SK-MEL-5 (cell line): ENCODE measurements at regions not wholly inside any gene's neighbourhood (a gene's known extent, or its start where the extent isn't known, plus 50 kb on each side); places are given as distances from the start of the nearest gene placed in this dataset.
A peak's percentile ranks its signal among the peaks of the same experiment; 100 is the strongest.

ENCODE experiments used
- DNase-seq: peaks from one replicate; pipeline ENCODE4 v3.0.0-alpha.2; 2016; ENCODE audit warnings: low read depth, low spot score
- in situ Hi-C: cut with HindIII; loops from 2 replicates; pipeline ENCODE4 v1.10.0; 2016; ENCODE audit warnings: low sequenced_read_pairs, high pct_unique_total_duplicates, low pct_unique_long_range_greater_than_20kb

DNA sequence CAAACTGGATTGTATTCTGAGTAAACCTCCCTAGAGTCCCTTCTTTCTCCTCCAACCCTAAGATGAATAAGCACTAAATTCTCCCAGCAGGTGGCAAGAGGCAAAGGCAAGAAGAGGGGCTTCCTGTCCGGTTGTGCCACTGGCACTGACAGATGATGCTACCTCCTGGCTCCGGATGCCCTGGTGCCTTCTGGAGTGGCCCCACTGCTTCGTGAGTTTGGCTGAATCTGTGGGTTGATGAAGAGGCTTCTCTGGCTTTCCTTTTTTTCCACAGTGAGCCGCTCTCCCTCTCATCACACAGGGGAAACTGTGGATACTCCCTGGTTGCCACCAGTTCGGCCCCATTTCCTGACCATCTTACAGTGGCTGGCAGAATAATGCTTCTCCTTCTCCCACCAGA is 404.7 kb downstream of the GALR1 start:
- no peak for DNase-seq
- in situ Hi-C loops, result no loop called here

DNA sequence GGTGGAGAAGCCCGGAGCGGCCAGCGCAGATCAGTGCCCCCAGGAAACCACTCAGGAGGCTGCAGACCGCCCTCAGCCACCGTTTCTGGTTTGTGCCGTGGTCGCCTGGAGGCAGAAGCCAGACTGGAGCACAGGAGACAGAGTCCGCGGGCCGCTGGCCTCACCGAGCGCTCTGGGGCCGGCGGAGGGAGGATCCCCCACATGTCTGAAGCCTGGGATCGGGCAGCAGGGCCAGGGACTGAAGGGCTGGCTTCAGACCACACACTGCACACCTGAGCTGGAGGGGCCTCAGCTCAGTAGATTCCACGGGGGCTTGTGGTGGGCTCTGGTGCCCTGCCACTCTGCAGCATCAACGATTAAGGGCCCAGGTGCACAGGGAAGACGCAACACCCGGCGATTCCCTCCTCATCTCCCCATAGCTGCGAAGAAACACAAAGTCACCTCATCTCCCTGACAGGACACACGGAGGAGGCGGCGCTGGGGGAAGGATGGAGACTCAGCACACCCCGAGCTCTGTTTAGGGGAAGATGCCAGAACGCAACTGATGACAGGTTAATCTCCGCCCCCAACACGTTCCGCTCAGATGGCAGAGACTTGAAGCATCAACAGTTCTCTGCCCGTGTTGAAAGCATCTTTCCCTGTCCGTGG is 408.1 kb downstream of the GALR1 start:
- in situ Hi-C loops, result no loop called here
- no peak for DNase-seq

DNA sequence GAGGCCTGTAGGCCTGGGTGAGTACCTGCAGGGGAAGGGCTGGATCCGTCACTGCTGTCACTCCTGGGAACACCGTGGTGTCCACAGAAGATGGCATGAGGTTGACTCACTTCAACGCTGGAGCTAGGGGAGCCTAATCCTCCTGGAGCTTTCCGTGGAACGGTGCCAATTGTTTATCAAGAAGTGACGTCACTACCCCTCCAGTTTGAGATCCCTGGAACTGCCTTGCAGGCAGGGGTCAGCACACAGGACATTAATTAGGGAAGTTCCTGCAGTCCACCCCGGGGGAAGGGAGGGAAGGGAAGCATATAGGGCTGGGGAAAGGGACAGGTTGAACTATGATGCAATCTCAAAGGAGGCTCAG is 408.6 kb downstream of the GALR1 start:
- DNase-seq, result no peak

DNA sequence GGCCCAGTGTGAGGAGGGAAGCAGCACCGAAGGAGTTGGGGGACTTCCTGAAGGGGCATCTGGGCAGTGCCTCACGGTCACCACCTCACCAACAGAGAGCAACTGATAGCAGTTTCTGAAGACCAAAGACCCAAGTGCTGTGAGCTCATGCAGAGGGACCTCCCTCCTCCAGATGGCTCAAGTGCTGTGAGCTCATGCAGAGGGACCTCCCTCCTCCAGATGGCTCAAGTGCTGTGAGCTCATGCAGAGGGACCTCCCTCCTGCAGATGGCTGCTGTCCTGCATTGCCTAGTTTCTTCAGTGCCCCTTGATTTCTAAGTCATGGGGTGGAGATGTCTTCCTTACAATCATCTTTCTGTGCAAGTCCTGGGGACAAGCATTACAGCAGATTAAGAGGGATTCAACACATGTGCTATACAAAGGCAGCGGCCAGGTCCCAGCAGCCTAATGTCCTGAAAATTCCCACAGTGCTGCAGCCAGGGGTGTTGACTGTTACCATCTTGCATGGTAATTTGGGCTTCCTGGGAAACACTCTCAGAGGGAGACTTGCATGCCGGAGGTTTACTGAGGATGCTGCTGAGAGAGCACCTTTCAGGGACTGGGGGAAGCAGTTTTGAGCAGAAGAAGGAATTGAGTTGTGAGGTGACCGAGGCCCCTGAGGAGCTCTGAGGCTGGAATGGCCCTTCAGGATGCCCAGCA is 409.3 kb downstream of the GALR1 start:
- in situ Hi-C loops, result no loop called here

More for the DNA sequence above, 408.6 kb downstream of the GALR1 start:
- in situ Hi-C loops, result no loop called here

DNA sequence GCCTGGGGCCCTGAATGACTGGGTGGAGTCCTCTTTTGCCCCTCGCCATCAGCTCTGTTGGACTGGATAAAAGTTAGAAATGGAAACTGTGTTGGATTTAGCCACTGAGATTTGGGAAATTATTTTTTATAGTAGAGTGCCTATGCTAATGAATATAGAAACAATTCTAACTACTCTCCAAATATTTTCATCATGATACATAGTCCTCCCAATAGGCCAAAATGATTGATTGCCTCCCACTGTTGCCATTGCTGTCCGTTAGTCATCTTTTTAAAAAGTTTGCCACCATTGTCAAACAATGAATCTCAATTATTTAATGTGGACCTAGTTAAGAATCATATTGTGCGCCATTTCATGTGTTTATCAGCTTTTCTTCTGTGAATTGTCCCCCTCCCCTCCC is 417.0 kb downstream of the GALR1 start:
- no peak for DNase-seq
- in situ Hi-C loops, result no loop called here

More for the DNA sequence above, 409.3 kb downstream of the GALR1 start:
- DNase-seq, result no peak

DNA sequence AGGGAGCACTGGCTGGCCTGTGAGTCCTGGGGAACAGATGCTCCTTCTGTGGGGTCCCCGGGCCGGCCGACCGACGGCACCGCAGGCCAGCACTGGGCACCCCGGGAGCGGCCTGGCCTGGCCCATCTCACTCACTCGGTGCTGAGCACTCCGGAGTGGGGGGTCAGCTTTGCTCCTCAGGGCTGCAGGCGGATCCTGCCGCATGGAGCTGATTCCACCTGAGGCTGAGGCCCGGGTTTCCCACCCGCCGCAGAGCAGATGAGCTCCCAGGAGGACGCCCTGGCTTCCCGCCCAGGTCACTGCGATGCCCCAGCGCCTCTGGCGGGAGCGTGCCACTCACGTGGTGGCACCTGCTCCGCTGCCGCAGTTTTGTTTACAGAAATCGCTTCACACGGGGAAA is 418.6 kb downstream of the GALR1 start:
- in situ Hi-C loops, result no loop called here
- DNase-seq, result no peak

DNA sequence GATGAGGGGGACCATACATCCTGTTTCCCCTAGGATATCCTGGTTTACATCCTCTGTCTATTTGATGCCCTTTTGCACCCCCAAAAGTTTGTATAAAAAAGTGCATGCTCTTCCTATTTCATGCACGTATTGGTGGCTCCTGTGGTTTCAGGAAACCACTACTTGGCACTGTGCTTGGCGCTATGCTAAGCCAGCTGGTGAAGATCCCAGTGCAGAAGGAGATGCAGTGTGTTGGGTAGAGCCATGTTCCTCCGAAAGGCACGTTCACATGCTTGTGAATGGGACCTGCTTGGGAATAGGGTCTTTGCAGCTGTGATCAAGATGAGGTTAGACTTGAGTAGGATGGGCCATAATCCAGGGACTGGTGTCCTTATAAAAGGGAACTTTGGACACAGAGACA is 419.7 kb downstream of the GALR1 start:
- DNase-seq, result no peak
- in situ Hi-C loops, result no loop called here

DNA sequence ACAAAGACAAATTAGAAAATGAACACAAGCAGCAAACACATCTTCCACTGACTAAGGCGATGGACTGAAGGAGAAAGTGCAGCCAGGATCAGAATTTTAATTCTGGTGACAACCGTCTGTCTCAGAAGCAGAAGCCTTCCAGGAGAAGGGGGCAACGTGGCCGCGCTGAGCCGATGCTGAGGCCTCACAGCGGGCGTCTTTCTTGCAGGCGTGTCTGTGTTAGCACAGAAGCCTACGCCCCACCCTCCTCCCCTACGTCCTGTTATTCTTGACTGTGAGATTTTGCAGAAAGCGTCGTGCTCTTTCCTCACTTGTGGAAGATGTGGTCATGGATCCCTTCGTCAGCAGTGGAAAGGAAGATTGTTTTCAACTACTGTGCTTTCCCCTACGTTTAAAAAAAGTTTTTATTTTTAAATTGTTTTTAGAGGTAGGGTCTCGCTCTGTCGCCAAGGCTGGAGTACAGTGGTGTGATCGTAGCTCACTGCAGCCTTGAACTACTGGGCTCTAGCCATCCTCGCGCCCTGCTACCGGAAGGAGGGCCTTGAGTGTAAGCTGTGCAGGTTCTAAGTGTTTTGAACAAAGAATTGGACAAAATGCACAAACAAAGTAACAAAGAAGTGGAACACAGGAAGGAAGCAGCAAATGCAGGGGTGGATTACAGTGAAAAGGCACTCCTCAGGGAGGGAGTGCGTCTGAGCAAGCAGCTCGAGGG is 422.0 kb downstream of the GALR1 start:
- in situ Hi-C loops, result no loop called here
- DNase-seq, result no peak

DNA sequence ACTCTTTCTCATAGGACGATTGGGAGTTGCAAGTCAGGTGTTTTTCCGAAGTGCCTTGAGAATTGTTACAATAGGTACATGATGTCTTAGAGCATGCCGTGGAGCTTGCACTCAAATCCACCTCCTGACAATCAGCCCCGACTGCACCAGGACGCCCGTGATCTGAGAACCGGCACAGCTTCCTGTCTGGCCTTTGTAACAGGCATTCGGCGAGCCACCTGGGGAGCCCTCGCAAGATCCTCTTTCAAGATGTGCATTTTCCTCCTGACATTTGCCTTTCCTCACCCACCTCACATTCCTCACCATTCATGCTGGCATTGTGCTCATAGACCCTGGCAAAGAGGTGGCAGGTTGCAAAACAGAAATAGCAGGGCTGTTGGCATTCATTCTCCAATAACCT is 427.3 kb downstream of the GALR1 start:
- no peak for DNase-seq
- in situ Hi-C loops, result no loop called here

DNA sequence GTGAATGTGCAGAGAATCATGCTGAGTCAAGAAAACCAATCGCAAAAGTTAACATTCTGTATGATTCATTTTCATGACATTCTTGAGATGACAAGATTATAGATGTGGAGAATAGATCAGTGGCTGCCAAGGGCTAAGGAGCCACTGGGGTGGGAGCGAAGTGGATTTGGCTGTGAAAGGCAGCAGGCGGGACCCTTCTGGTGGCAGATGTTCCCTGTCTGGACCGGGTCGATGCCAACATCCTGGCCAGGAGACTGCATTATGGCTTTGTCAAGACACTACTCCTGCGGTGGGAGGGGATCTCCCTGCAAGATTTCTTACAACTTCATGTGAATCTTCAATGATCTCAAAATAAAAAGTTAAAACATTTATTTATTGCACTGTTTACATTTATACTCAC is 427.9 kb downstream of the GALR1 start:
- no peak for DNase-seq
- in situ Hi-C loops, result no loop called here

DNA sequence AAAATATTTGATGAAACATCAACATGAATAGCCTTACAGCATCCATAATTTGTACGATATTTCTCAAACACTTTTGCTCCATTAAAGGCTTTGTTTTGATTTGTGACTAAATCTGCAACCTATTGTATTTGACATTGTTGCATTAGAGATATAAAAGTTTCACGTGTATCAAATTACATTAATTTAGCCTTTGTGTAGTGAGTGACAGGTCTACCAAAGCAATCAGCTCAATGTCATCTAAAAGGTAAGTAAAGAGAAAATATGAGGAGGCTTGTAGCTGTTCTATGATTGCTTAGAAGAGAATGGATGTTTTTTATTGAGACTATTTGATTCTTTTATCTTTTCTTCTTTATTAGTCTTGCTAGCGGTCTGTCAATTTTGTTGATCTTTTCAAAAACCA is 430.2 kb downstream of the GALR1 start:
- DNase-seq, result no peak
- in situ Hi-C loops, result no loop called here

DNA sequence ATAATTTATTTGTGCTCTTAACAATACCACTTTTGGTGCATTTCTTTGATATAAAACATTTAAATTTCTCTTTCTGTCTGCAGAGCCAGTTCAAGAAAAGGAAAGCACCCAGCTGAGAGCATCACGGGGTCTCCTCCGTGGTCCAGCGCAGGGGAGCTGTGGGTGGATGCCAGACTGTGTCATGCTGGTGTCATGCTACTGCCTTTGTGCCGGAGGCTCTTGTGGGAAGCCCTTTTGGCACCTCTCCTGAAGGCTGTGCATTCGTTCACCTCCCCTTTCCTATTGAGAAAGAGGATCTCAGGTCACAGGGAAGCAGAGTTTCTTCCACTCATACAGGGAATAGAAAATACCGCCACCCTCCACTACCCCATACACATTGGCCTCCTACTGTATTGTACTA is 450.4 kb downstream of the GALR1 start:
- peak; percentile 8 for DNase-seq

DNA sequence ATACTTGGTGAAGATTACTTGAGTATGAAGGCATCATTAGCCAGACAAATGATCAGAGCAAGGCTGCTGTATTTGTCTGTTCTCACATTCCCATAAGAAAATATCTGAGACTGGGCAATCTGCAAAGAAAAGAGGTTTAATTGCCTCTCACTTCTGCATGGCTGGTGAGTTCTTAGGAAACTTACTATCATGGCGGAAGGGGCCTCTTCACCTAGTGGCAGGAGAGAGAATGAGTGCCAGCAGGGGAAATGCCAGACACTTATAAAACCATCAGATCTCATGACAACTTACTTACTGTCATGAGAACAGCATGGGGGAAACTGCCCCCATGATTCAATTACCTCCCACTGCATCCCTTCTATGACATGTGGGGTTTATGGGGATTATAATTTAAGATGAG is 452.3 kb downstream of the GALR1 start:
- DNase-seq, result peak; percentile 30
- in situ Hi-C loops, result no loop called here

More for the DNA sequence above, 450.4 kb downstream of the GALR1 start:
- in situ Hi-C loops, result no loop called here

DNA sequence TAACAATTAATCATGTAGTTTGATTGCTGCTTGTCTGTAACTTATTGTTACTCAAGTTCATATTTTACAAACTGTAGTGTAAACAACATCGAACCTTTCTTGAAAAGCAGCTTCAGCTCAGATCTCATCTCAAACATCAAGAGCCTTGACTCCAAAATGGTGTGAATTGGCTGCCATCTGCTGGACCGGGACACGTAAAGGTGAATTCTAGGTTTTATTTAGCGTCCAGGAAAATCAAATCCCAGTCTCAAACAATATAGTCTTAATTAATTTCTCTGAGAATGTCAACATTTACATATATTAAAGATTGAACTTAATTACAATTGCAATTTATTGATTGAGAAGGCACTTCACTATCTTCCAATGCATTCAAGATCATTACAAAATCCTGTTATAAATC is 453.0 kb downstream of the GALR1 start:
- DNase-seq, result peak; percentile 58
- in situ Hi-C loops, result no loop called here

DNA sequence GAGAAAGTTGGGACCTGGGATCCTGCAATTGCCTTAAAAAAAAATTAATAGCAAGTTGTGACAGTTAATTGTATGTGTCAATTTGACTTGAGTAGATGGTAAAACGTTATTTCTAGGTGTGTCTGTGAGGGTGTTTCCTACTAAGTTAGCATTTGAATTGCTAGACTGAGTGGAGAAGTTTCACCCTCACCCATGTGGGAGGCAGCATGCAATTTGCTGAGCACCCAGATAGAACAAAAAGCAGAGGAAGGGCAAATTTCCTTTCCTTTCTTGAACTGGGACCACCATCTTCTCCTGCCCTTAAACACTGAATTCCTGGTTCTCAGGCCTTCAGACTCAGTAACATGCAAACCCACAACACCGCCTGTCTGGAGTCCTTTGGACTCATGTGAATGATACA is 455.7 kb downstream of the GALR1 start:
- no peak for DNase-seq
- in situ Hi-C loops, result no loop called here

DNA sequence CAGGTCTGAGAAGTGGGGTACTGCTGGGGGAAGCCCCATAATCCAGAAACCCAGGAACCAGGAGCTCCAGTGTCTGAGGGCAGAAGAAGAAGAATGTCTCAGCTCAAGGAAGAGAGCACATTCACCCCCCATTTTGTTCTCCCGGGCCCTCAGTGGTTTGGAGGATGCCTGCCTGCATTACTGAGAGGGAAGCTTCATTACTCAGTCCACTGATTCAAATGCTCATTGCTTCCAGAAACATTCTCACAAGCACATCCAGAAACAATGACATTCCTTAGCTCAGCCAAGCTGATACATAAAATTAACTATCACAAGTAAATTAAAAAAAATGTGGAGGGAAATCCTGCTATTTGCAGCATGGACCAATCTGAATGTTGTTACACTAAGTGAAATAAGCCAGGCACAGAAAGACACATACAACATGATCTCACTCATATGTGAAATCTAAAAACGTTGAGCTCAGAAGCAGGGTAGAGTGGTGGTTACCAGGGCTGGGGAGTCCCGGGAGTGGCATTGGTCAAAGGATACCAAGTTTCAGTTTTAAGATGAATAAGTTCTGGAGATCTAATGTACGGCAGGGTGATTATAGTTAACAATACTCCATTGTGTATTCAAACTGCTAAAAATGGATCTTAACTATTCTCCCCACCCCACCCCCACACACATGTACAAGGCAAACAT is 459.3 kb downstream of the GALR1 start:
- in situ Hi-C loops, result no loop called here
- no peak for DNase-seq

DNA sequence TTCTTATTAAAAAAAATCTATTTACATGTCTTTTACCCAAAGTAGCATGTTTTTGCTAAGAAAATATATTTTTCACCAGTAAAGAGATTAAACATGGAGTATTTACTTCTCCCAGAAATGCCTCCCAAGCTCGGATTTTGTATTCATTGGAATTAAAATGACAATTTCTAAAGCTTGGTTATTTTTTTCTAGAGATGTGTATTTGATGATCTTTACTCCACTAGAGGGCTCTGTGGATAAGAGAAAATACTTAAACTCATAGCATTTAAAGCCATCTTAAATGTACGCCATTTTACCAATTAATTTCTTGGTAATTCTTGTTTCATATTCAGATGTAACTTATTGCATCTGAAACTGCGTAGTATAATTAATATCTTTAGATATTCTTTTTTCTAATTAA is 461.4 kb downstream of the GALR1 start:
- in situ Hi-C loops, result no loop called here
- peak; percentile 16 for DNase-seq

DNA sequence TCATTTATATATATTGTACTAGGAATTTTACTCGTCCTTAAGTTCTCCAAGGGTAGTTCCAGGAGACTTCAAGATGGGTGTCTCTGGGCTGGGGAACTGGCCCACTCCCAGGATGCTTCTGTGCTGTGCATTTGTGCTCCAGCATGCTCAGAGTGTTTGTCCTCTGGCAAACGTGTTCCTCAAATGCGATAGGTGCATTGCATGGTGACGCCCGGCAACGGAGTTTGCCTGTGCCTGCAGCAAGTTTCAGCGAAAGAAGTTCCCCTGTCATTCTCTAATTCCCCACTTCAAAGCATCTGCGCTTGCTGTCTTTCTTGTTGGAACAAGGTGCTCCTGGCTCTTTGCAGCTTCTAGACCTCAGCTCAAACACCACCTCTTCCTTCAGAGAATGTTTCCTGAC is 465.1 kb downstream of the GALR1 start:
- in situ Hi-C loops, result no loop called here
- DNase-seq, result no peak
